GM23338 (cell line): ENCODE measurements at regions not wholly inside any gene's neighbourhood (a gene's known extent, or its start where the extent isn't known, plus 50 kb on each side); places are given as distances from the start of the nearest gene placed in this dataset.

ENCODE experiments used
- ATAC-seq: fragments of 200-7000 bp; cut with Tn5 transposase; 3 replicates; pipeline ENCODE4 v1.9.1; 2020
- DNase-seq: peaks from one replicate; pipeline ENCODE4 v3.0.0-alpha.2; 2015; ENCODE audit warnings: low spot score
- H2AFZ ChIP-seq: fragments of 200-600 bp; sonication (generic); 2 replicates; pipeline ENCODE4 v1.8.0; 2016; ENCODE audit warnings: antibody characterized with exemption, mild to moderate bottlenecking, moderate library complexity
- H3F3A ChIP-seq: fragments of 200-600 bp; sonication (generic); replicated peaks from 2 replicates; pipeline ENCODE4 v1.8.0; 2017; ENCODE audit warnings: antibody characterized with exemption, mixed run types, low read depth
- H3K27ac ChIP-seq: fragments of 200-600 bp; sonication (generic); 2 replicates; pipeline ENCODE4 v1.6.1; 2016; ENCODE audit warnings: low read depth
- H3K27me3 ChIP-seq: fragments of 200-600 bp; sonication (generic); 2 replicates; pipeline ENCODE4 v1.8.0; 2016; ENCODE audit warnings: mild to moderate bottlenecking, mixed run types, moderate library complexity; ENCODE audit not compliant: insufficient read depth
- H3K36me3 ChIP-seq: fragments of 200-600 bp; sonication (generic); 2 replicates; pipeline ENCODE4 v1.8.0; 2016; ENCODE audit warnings: mild to moderate bottlenecking; ENCODE audit not compliant: insufficient read depth
- H3K4me1 ChIP-seq: fragments of 200-600 bp; sonication (generic); 2 replicates; pipeline ENCODE4 v1.8.0; 2016; ENCODE audit warnings: mild to moderate bottlenecking, moderate library complexity; ENCODE audit not compliant: insufficient read depth
- H3K4me2 ChIP-seq: fragments of 200-600 bp; sonication (generic); 2 replicates; pipeline ENCODE4 v1.7.1; 2017; ENCODE audit warnings: mixed run types
- H3K4me3 ChIP-seq: fragments of 200-600 bp; sonication (generic); 2 replicates; pipeline ENCODE4 v1.6.1; 2016; ENCODE audit warnings: mixed run types
- H3K79me2 ChIP-seq: fragments of 200-600 bp; sonication (generic); replicated peaks from 2 replicates; pipeline ENCODE4 v1.8.0; 2017; ENCODE audit warnings: mild to moderate bottlenecking; ENCODE audit not compliant: insufficient read depth
- H3K9me2 ChIP-seq: fragments of 200-600 bp; sonication (generic); 2 replicates; pipeline ENCODE4 v1.8.0; 2017; ENCODE audit not compliant: insufficient read depth
- H4K20me1 ChIP-seq: fragments of 200-600 bp; sonication (generic); replicated peaks from 2 replicates; pipeline ENCODE4 v1.8.0; 2017; ENCODE audit warnings: mild to moderate bottlenecking; ENCODE audit not compliant: insufficient read depth
- H3K27ac Mint-ChIP-seq: 2 replicates; pipeline ENCODE4 v1.8.0; 2020; ENCODE audit warnings: inconsistent platforms, mild to moderate bottlenecking, moderate library complexity, mixed read lengths
- H3K27me3 Mint-ChIP-seq: 3 replicates; pipeline ENCODE4 v1.8.0; 2022; ENCODE audit warnings: low read depth, mild to moderate bottlenecking, moderate library complexity, mixed read lengths, inconsistent platforms; ENCODE audit not compliant: insufficient read depth, poor library complexity
- H3K36me3 Mint-ChIP-seq: 3 replicates; pipeline ENCODE4 v1.8.0; 2021; ENCODE audit warnings: low read depth, mild to moderate bottlenecking, inconsistent platforms, moderate library complexity, mixed read lengths
- H3K4me1 Mint-ChIP-seq: 3 replicates; pipeline ENCODE4 v1.8.0; 2020; ENCODE audit warnings: mild to moderate bottlenecking, inconsistent platforms, mixed read lengths
- H3K4me3 Mint-ChIP-seq: 3 replicates; pipeline ENCODE4 v1.8.0; 2021; ENCODE audit warnings: moderate library complexity, mild to moderate bottlenecking, inconsistent platforms, mixed read lengths
- H3K9me3 Mint-ChIP-seq: 3 replicates; pipeline ENCODE4 v1.8.0; 2020; ENCODE audit warnings: moderate library complexity, mild to moderate bottlenecking, inconsistent platforms, mixed read lengths
- CREB1 ChIP-seq: fragments of 250-450 bp; sonication (Bioruptor Pico); IDR thresholded peaks from 2 replicates; pipeline ENCODE4 v1.5.0; 2020; ENCODE audit warnings: low read depth, mild to moderate bottlenecking, moderate library complexity
- EZH2 ChIP-seq: fragments of 200-600 bp; sonication (generic); IDR thresholded peaks from one replicate; pipeline ENCODE4 v1.8.0; 2017; ENCODE audit warnings: antibody characterized with exemption, mild to moderate bottlenecking, low read depth; ENCODE audit not compliant: unreplicated experiment
- EZH2phosphoT487 ChIP-seq: fragments of 200-600 bp; sonication (generic); IDR thresholded peaks from one replicate; pipeline ENCODE4 v1.8.1; 2018; ENCODE audit warnings: antibody characterized with exemption; ENCODE audit not compliant: unreplicated experiment
- JUNB ChIP-seq: IDR thresholded peaks from one replicate; pipeline ENCODE4 v1.6.1; 2016; ENCODE audit warnings: antibody characterized with exemption; ENCODE audit not compliant: unreplicated experiment
- NANOG ChIP-seq: IDR thresholded peaks from 2 replicates; pipeline ENCODE4 v1.6.1; 2016; ENCODE audit warnings: antibody characterized with exemption, borderline replicate concordance
- POLR2AphosphoS5 ChIP-seq: IDR thresholded peaks from 2 replicates; pipeline ENCODE4 v1.6.1; 2016; ENCODE audit warnings: antibody characterized with exemption, low read depth
- STAT1 ChIP-seq: IDR thresholded peaks from one replicate; pipeline ENCODE4 v1.6.1; 2016; ENCODE audit warnings: antibody characterized with exemption; ENCODE audit not compliant: unreplicated experiment
- ZNF114 ChIP-seq: fragments of 250-450 bp; sonication (Bioruptor Pico); IDR thresholded peaks from 2 replicates; pipeline ENCODE4 v1.5.0; 2020; ENCODE audit warnings: mild to moderate bottlenecking, moderate library complexity
- ZNF331 ChIP-seq: fragments of 250-450 bp; sonication (Bioruptor Pico); IDR thresholded peaks from 2 replicates; pipeline ENCODE4 v1.5.0; 2020; ENCODE audit warnings: low read depth, mild to moderate bottlenecking, moderate library complexity
- TF ChIP-seq, protein P1 (sequence below): IDR thresholded peaks from 2 replicates; pipeline ENCODE4 v1.6.1; 2016; ENCODE audit warnings: antibody characterized with exemption
- TF ChIP-seq, protein P2 (sequence below): IDR thresholded peaks from one replicate; pipeline ENCODE4 v1.6.1; 2018; ENCODE audit warnings: antibody characterized with exemption; ENCODE audit not compliant: unreplicated experiment
- TF ChIP-seq, protein P3 (sequence below): fragments of 250-450 bp; sonication (Bioruptor Pico); IDR thresholded peaks from 2 replicates; pipeline ENCODE4 v1.5.0; 2020; ENCODE audit warnings: mild to moderate bottlenecking, moderate library complexity
- TF ChIP-seq, protein P4 (sequence below), 2 experiments: fragments of 200-600 bp in 1 of 2; sonication (generic) in 1 of 2; conservative IDR thresholded peaks; 2 replicates each; pipeline versions ENCODE4 v1.5.1 to v1.6.1; 2016 to 2017; ENCODE audit warnings: antibody characterized with exemption in 2 of 2, low read depth in 2 of 2, mild to moderate bottlenecking in 2 of 2, moderate library complexity in 1 of 2

DNA sequence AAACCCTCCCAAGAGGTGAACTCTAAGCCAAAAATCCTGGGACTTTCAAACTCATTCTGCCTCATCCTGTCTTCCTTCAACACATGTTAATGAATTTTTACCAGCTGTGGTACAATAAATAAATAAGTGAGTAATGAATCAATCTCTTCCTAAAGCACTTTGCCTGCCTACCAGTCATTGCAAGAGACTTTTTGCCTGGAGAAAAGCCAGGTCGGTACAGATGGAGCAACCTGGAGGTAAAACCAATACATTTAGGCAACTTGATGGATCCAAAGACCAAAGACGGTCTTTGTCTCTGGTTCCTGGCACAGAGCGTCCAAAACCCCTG, 324.2 kb downstream of the PMP22 start:
- no peaks in the 10 kb centered on the region for H3K36me3 ChIP-seq
- H3F3A ChIP-seq: no peaks in the 10 kb centered on the region
- no peak overlapping the region for H3K4me2 ChIP-seq
- Mint-ChIP-seq H3K27ac (no peak overlapping the region; the same call in 1 of the 2 replicates), H3K4me3 (no peak overlapping the region), H3K9me3 (no peaks in the 10 kb centered on the region), H3K36me3 (no peaks in the 10 kb centered on the region), H3K27me3 (peaks cover 5% of the 10 kb centered on the region), H3K4me1 (peaks cover 2% of the 10 kb centered on the region; the same call in 2 of the 3 replicates)
- H3K27me3 ChIP-seq: no peaks in the 10 kb centered on the region
- no peak for ATAC-seq
- no peaks in the 10 kb centered on the region for H3K4me1 ChIP-seq
- H3K27ac ChIP-seq: no peak overlapping the region
- no peaks in the 10 kb centered on the region for H4K20me1 ChIP-seq
- H3K9me2 ChIP-seq: peaks cover 13% of the 10 kb centered on the region; the same call in 1 of the 2 replicates
- TF ChIP-seq ZNF331 (CRISPR knock-in tag) (no peak), NANOG (no peak), EZH2 (no peak), JUNB (no peak), ZNF114 (CRISPR knock-in tag) (no peak), STAT1 (no peak), CREB1 (no peak), POLR2AphosphoS5 (no peak), EZH2phosphoT487 (no peak)
- TF ChIP-seq, protein P1, sequence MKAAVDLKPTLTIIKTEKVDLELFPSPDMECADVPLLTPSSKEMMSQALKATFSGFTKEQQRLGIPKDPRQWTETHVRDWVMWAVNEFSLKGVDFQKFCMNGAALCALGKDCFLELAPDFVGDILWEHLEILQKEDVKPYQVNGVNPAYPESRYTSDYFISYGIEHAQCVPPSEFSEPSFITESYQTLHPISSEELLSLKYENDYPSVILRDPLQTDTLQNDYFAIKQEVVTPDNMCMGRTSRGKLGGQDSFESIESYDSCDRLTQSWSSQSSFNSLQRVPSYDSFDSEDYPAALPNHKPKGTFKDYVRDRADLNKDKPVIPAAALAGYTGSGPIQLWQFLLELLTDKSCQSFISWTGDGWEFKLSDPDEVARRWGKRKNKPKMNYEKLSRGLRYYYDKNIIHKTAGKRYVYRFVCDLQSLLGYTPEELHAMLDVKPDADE: no peak
- TF ChIP-seq, protein P2, sequence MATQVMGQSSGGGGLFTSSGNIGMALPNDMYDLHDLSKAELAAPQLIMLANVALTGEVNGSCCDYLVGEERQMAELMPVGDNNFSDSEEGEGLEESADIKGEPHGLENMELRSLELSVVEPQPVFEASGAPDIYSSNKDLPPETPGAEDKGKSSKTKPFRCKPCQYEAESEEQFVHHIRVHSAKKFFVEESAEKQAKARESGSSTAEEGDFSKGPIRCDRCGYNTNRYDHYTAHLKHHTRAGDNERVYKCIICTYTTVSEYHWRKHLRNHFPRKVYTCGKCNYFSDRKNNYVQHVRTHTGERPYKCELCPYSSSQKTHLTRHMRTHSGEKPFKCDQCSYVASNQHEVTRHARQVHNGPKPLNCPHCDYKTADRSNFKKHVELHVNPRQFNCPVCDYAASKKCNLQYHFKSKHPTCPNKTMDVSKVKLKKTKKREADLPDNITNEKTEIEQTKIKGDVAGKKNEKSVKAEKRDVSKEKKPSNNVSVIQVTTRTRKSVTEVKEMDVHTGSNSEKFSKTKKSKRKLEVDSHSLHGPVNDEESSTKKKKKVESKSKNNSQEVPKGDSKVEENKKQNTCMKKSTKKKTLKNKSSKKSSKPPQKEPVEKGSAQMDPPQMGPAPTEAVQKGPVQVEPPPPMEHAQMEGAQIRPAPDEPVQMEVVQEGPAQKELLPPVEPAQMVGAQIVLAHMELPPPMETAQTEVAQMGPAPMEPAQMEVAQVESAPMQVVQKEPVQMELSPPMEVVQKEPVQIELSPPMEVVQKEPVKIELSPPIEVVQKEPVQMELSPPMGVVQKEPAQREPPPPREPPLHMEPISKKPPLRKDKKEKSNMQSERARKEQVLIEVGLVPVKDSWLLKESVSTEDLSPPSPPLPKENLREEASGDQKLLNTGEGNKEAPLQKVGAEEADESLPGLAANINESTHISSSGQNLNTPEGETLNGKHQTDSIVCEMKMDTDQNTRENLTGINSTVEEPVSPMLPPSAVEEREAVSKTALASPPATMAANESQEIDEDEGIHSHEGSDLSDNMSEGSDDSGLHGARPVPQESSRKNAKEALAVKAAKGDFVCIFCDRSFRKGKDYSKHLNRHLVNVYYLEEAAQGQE: no peak
- TF ChIP-seq, protein P3, sequence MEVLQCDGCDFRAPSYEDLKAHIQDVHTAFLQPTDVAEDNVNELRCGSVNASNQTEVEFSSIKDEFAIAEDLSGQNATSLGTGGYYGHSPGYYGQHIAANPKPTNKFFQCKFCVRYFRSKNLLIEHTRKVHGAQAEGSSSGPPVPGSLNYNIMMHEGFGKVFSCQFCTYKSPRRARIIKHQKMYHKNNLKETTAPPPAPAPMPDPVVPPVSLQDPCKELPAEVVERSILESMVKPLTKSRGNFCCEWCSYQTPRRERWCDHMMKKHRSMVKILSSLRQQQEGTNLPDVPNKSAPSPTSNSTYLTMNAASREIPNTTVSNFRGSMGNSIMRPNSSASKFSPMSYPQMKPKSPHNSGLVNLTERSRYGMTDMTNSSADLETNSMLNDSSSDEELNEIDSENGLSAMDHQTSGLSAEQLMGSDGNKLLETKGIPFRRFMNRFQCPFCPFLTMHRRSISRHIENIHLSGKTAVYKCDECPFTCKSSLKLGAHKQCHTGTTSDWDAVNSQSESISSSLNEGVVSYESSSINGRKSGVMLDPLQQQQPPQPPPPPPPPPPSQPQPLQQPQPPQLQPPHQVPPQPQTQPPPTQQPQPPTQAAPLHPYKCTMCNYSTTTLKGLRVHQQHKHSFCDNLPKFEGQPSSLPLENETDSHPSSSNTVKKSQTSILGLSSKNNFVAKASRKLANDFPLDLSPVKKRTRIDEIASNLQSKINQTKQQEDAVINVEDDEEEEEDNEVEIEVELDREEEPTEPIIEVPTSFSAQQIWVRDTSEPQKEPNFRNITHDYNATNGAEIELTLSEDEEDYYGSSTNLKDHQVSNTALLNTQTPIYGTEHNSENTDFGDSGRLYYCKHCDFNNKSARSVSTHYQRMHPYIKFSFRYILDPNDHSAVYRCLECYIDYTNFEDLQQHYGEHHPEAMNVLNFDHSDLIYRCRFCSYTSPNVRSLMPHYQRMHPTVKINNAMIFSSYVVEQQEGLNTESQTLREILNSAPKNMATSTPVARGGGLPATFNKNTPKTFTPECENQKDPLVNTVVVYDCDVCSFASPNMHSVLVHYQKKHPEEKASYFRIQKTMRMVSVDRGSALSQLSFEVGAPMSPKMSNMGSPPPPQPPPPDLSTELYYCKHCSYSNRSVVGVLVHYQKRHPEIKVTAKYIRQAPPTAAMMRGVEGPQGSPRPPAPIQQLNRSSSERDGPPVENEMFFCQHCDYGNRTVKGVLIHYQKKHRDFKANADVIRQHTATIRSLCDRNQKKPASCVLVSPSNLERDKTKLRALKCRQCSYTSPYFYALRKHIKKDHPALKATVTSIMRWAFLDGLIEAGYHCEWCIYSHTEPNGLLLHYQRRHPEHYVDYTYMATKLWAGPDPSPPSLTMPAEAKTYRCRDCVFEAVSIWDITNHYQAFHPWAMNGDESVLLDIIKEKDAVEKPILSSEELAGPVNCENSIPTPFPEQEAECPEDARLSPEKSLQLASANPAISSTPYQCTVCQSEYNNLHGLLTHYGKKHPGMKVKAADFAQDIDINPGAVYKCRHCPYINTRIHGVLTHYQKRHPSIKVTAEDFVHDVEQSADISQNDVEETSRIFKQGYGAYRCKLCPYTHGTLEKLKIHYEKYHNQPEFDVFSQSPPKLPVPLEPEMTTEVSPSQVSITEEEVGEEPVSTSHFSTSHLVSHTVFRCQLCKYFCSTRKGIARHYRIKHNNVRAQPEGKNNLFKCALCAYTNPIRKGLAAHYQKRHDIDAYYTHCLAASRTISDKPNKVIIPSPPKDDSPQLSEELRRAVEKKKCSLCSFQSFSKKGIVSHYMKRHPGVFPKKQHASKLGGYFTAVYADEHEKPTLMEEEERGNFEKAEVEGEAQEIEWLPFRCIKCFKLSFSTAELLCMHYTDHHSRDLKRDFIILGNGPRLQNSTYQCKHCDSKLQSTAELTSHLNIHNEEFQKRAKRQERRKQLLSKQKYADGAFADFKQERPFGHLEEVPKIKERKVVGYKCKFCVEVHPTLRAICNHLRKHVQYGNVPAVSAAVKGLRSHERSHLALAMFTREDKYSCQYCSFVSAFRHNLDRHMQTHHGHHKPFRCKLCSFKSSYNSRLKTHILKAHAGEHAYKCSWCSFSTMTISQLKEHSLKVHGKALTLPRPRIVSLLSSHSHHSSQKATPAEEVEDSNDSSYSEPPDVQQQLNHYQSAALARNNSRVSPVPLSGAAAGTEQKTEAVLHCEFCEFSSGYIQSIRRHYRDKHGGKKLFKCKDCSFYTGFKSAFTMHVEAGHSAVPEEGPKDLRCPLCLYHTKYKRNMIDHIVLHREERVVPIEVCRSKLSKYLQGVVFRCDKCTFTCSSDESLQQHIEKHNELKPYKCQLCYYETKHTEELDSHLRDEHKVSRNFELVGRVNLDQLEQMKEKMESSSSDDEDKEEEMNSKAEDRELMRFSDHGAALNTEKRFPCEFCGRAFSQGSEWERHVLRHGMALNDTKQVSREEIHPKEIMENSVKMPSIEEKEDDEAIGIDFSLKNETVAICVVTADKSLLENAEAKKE (CRISPR knock-in tag): no peak
- TF ChIP-seq, protein P4, sequence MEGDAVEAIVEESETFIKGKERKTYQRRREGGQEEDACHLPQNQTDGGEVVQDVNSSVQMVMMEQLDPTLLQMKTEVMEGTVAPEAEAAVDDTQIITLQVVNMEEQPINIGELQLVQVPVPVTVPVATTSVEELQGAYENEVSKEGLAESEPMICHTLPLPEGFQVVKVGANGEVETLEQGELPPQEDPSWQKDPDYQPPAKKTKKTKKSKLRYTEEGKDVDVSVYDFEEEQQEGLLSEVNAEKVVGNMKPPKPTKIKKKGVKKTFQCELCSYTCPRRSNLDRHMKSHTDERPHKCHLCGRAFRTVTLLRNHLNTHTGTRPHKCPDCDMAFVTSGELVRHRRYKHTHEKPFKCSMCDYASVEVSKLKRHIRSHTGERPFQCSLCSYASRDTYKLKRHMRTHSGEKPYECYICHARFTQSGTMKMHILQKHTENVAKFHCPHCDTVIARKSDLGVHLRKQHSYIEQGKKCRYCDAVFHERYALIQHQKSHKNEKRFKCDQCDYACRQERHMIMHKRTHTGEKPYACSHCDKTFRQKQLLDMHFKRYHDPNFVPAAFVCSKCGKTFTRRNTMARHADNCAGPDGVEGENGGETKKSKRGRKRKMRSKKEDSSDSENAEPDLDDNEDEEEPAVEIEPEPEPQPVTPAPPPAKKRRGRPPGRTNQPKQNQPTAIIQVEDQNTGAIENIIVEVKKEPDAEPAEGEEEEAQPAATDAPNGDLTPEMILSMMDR (conservative IDR thresholded peaks at IDR 0.05; ENCODE audit: low read depth in 2 of 2): no peak
- no peaks in the 10 kb centered on the region for H3K79me2 ChIP-seq
- no peak for DNase-seq
- H2AFZ ChIP-seq: no peak overlapping the region
- H3K4me3 ChIP-seq: no peak overlapping the region
